IMR-90 (cell line): ENCODE measurements at regions not wholly inside any gene's neighbourhood (a gene's known extent, or its start where the extent isn't known, plus 50 kb on each side); places are given as distances from the start of the nearest gene placed in this dataset.
A peak's percentile ranks its signal among the peaks of the same experiment; 100 is the strongest.

Experiments used
- ATAC-seq: fragments of 200-7000 bp; cut with Tn5 transposase; 2 replicates; pipeline ENCODE4 v1.9.1; 2020; ENCODE audit warnings: low read depth, mild to moderate bottlenecking, moderate library complexity
- BruUV-seq: library from RNA; stranded (reverse); fragments of 400-500 nt; replicated peaks from 2 replicates; lab custom pipeline; 2021; lab: Mats Ljungman, UMichigan
- CTCF ChIA-PET: fragments of 300-600 bp; formaldehyde crosslinking; extraction: SDS; loops from one replicate; lab custom pipeline; 2021; ENCODE audit warnings: antibody characterized with exemption; lab: Yijun Ruan, JAX
- POLR2A ChIA-PET: fragments of 300-600 bp; sonication (Branson Sonifier 250); formaldehyde crosslinking; loops from one replicate; lab custom pipeline; 2022; ENCODE audit warnings: antibody characterized with exemption; ENCODE audit not compliant: unreplicated experiment; lab: Charles Lee
- DNase-seq: peaks from one replicate; pipeline ENCODE4 v3.0.0; 2013
- H2AFZ ChIP-seq: replicated peaks from 2 replicates; pipeline ENCODE3; 2013; ENCODE audit warnings: low read length, mild to moderate bottlenecking; ENCODE audit not compliant: poor library complexity
- H2AK5ac ChIP-seq: 2 replicates; pipeline ENCODE4 v1.6.1; 2013; ENCODE audit warnings: low read depth, low read length, inconsistent platforms
- H2AK9ac ChIP-seq: replicated peaks from 2 replicates; pipeline ENCODE3; 2013; ENCODE audit warnings: mild to moderate bottlenecking, low read depth, low read length, moderate library complexity; ENCODE audit not compliant: poor library complexity
- H2BK120ac ChIP-seq: 2 replicates; pipeline ENCODE4 v1.6.1; 2013; ENCODE audit warnings: low read depth, low read length, inconsistent platforms
- H2BK15ac ChIP-seq: 3 replicates; pipeline ENCODE4 v1.6.1; 2013; ENCODE audit warnings: low read depth, low read length, inconsistent platforms
- H2BK20ac ChIP-seq: 2 replicates; pipeline ENCODE4 v1.6.1; 2013; ENCODE audit warnings: low read depth, mild to moderate bottlenecking, inconsistent platforms, low read length, moderate library complexity
- H2BK5ac ChIP-seq: 2 replicates; pipeline ENCODE4 v1.6.1; 2013; ENCODE audit warnings: mild to moderate bottlenecking, low read depth, low read length, inconsistent platforms; ENCODE audit not compliant: poor library complexity, severe bottlenecking
- H3K14ac ChIP-seq: replicated peaks from 2 replicates; pipeline ENCODE4 v1.6.1; 2013; ENCODE audit warnings: low read depth, low read length, inconsistent platforms
- H3K18ac ChIP-seq: 2 replicates; pipeline ENCODE4 v1.6.1; 2013; ENCODE audit warnings: low read depth, low read length, control low read depth
- H3K23ac ChIP-seq: 2 replicates; pipeline ENCODE4 v1.6.1; 2013; ENCODE audit warnings: low read depth, low read length, inconsistent platforms
- H3K27ac ChIP-seq: 2 replicates; pipeline ENCODE4 v1.5.1; 2013; ENCODE audit warnings: mild to moderate bottlenecking, control low read depth, low read length; ENCODE audit not compliant: insufficient read depth
- H3K27me3 ChIP-seq: 2 replicates; pipeline ENCODE4 v1.6.1; 2013; ENCODE audit warnings: low read length; ENCODE audit not compliant: control insufficient read depth, insufficient read depth
- H3K36me3 ChIP-seq: 2 replicates; pipeline ENCODE4 v1.6.1; 2013; ENCODE audit warnings: low read length, mixed read lengths; ENCODE audit not compliant: control insufficient read depth, insufficient read depth
- H3K4ac ChIP-seq: 2 replicates; pipeline ENCODE4 v1.6.1; 2013; ENCODE audit warnings: low read depth, low read length, inconsistent platforms
- H3K4me1 ChIP-seq: 2 replicates; pipeline ENCODE4 v1.6.1; 2013; ENCODE audit warnings: low read length, mixed read lengths; ENCODE audit not compliant: control insufficient read depth, insufficient read depth
- H3K4me2 ChIP-seq: 2 replicates; pipeline ENCODE4 v1.6.1; 2013; ENCODE audit warnings: low read depth, mild to moderate bottlenecking, control low read depth, low read length, moderate library complexity
- H3K4me3 ChIP-seq: 2 replicates; pipeline ENCODE4 v1.5.1; 2013; ENCODE audit warnings: low read depth, mild to moderate bottlenecking, control low read depth, low read length, moderate library complexity; ENCODE audit not compliant: insufficient read depth
- H3K56ac ChIP-seq: 2 replicates; pipeline ENCODE4 v1.6.1; 2013; ENCODE audit warnings: low read length, inconsistent platforms; ENCODE audit not compliant: insufficient read depth; ENCODE audit errors: extremely low read depth
- H3K79me1 ChIP-seq, 2 experiments: 2 replicates each; pipeline ENCODE4 v1.6.1; 2013; ENCODE audit warnings: low read length in 2 of 2, inconsistent platforms in 1 of 2, low read depth in 1 of 2
- H3K9ac ChIP-seq: 2 replicates; pipeline ENCODE4 v1.6.1; 2013; ENCODE audit warnings: low read depth, low read length, control low read depth
- H3K9me1 ChIP-seq: 2 replicates; pipeline ENCODE4 v1.6.1; 2013; ENCODE audit warnings: low read length, inconsistent platforms; ENCODE audit not compliant: insufficient read depth
- H3K9me3 ChIP-seq: 2 replicates; pipeline ENCODE4 v1.6.1; 2013; ENCODE audit warnings: low read length; ENCODE audit not compliant: control insufficient read depth, insufficient read depth
- H4K20me1 ChIP-seq: 2 replicates; pipeline ENCODE4 v1.6.1; 2013; ENCODE audit warnings: low read length, inconsistent platforms; ENCODE audit not compliant: insufficient read depth
- H4K5ac ChIP-seq: 2 replicates; pipeline ENCODE4 v1.6.1; 2013; ENCODE audit warnings: mild to moderate bottlenecking, low read depth, low read length, control low read depth
- H4K8ac ChIP-seq, 2 experiments: 2 replicates each; pipeline ENCODE4 v1.6.1; 2013; ENCODE audit warnings: low read depth in 2 of 2, low read length in 2 of 2, control low read depth in 1 of 2, inconsistent platforms in 1 of 2
- H4K91ac ChIP-seq: 2 replicates; pipeline ENCODE4 v1.6.1; 2013; ENCODE audit warnings: low read depth, low read length, inconsistent platforms; ENCODE audit not compliant: insufficient read depth
- MAFK ChIP-seq: IDR thresholded peaks from 2 replicates; pipeline ENCODE4 v1.6.1; 2012; ENCODE audit warnings: low read depth, low read length, improper control_type of control experiment
- NFE2L2 ChIP-seq: fragments of 150-350 bp; IDR thresholded peaks from 2 replicates; pipeline ENCODE4 v1.6.1; 2016; ENCODE audit warnings: low read depth, mild to moderate bottlenecking, low read length
- RCOR1 ChIP-seq: IDR thresholded peaks from 2 replicates; pipeline ENCODE4 v1.6.1; 2012; ENCODE audit warnings: mild to moderate bottlenecking, low read length, improper control_type of control experiment; ENCODE audit not compliant: insufficient replicate concordance
- dilution Hi-C: fragments of 300-500 bp; cut with HindIII; formaldehyde crosslinking; loops from one replicate; pipeline ENCODE4 v1.14.3; 2018; ENCODE audit warnings: low sequenced_read_pairs; ENCODE audit not compliant: unreplicated experiment
- in situ Hi-C: fragments of 300-500 bp; cut with MboI; formaldehyde crosslinking; loops from 3 replicates; pipeline ENCODE4 v1.14.3; 2019; ENCODE audit warnings: low sequenced_read_pairs, inconsistent platforms, mixed read lengths
- intact Hi-C: fragments of 100-400 bp; cut with micrococcal nuclease; formaldehyde crosslinking; loops from 2 replicates; pipeline ENCODE4 v1.10.0; 2022

DNA sequence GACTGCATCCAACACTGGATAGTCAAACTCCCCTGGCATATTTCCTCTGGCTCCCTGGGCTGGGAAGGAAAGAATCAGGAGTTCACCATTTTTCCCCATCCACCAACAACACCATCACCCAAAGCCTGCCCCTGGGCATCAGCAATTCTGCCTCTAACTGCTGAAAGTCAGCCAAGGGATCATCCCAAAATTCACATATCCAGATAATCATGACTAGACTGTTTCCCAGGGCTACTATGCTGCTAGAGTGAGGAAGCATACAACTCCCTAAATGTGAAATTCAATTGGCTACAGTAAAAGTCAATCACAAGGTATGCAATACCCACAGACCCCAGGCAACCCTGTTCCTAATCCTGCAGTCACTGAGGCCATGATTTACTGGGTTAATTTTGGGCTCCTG is 230.6 kb downstream of the C16orf95 start:
- peaks cover 20% of the 10 kb centered on the region for H3K27me3 ChIP-seq
- H3K9ac ChIP-seq: no peak overlapping the region
- dilution Hi-C loops (no loop called here), intact Hi-C loops (no loop called here), in situ Hi-C loops (no loop called here)
- no peak overlapping the region for H2AK5ac ChIP-seq
- H2BK15ac ChIP-seq: no peak overlapping the region
- no peak overlapping the region for H3K27ac ChIP-seq
- no peak overlapping the region for H4K5ac ChIP-seq
- peak; percentile 54 for DNase-seq
- no peak for TF ChIP-seq RCOR1
- 0 out of 2 replicates have a peak, but pooled peaks have one; percentile 1 for TF ChIP-seq MAFK
- TF ChIP-seq NFE2L2: peak; percentile 57; the same call in 1 of the 2 replicates
- no peak overlapping the region for H3K4me3 ChIP-seq
- POLR2A ChIA-PET: no interaction called here
- no peaks in the 10 kb centered on the region for H3K9me1 ChIP-seq
- H3K4me2 ChIP-seq: no peak overlapping the region
- H3K23ac ChIP-seq: no peak overlapping the region
- H3K56ac ChIP-seq: no peak overlapping the region
- H4K8ac ChIP-seq: no peak overlapping the region
- H4K91ac ChIP-seq: no peak overlapping the region
- peak; percentile 35; the same call in 1 of the 2 replicates for ATAC-seq
- no peaks in the 10 kb centered on the region for H3K79me1 ChIP-seq
- H2AK9ac ChIP-seq: no peak overlapping the region
- no peak overlapping the region for H2AFZ ChIP-seq
- no peak overlapping the region for H3K14ac ChIP-seq
- no peak overlapping the region for H2BK5ac ChIP-seq
- no peak overlapping the region for H3K4ac ChIP-seq
- CTCF ChIA-PET: no interaction called here
- H3K18ac ChIP-seq: no peak overlapping the region
- no TSS peak for BruUV-seq
- no peaks in the 10 kb centered on the region for H4K20me1 ChIP-seq
- no peaks in the 10 kb centered on the region for H3K4me1 ChIP-seq
- H3K36me3 ChIP-seq: no peaks in the 10 kb centered on the region
- H2BK20ac ChIP-seq: no peak overlapping the region
- peaks cover 17% of the 10 kb centered on the region for H3K9me3 ChIP-seq
- no peak overlapping the region for H2BK120ac ChIP-seq
